H9 (cell line): ENCODE measurements at regions not wholly inside any gene's neighbourhood (a gene's known extent, or its start where the extent isn't known, plus 50 kb on each side); places are given as distances from the start of the nearest gene placed in this dataset.

ENCODE experiments used
- DNase-seq: peaks from one replicate; pipeline ENCODE4 v3.0.0-alpha.2; 2017
- H2AFZ ChIP-seq: one replicate; pipeline ENCODE4 v1.6.1; 2013; ENCODE audit warnings: mild to moderate bottlenecking, low read length, control low read depth, moderate library complexity
- H2AK5ac ChIP-seq: 2 replicates; pipeline ENCODE4 v1.6.1; 2013; ENCODE audit warnings: low read length, control low read depth, mixed read lengths; ENCODE audit not compliant: insufficient read length
- H2BK120ac ChIP-seq: one replicate; pipeline ENCODE4 v1.6.1; 2013; ENCODE audit warnings: low read depth, mild to moderate bottlenecking, low read length, control low read depth, inconsistent platforms; ENCODE audit not compliant: poor library complexity, severe bottlenecking
- H2BK12ac ChIP-seq: 2 replicates; pipeline ENCODE4 v1.6.1; 2013; ENCODE audit warnings: low read length, control low read depth, mixed read lengths, low read depth; ENCODE audit not compliant: insufficient read length
- H2BK15ac ChIP-seq: 2 replicates; pipeline ENCODE4 v1.6.1; 2013; ENCODE audit warnings: low read depth, low read length, control low read depth
- H2BK20ac ChIP-seq: one replicate; pipeline ENCODE4 v1.6.1; 2013; ENCODE audit warnings: low read depth, mild to moderate bottlenecking, low read length, control low read depth, inconsistent platforms; ENCODE audit not compliant: poor library complexity, severe bottlenecking
- H2BK5ac ChIP-seq: 2 replicates; pipeline ENCODE4 v1.6.1; 2013; ENCODE audit warnings: low read length, control low read depth, mixed read lengths; ENCODE audit not compliant: insufficient read length
- H3K14ac ChIP-seq: 2 replicates; pipeline ENCODE4 v1.6.1; 2013; ENCODE audit warnings: low read length, control low read depth; ENCODE audit not compliant: insufficient read depth
- H3K18ac ChIP-seq: 2 replicates; pipeline ENCODE4 v1.6.1; 2013; ENCODE audit warnings: low read depth, mild to moderate bottlenecking, mixed read lengths, low read length, control low read depth; ENCODE audit not compliant: insufficient read length
- H3K23ac ChIP-seq: 2 replicates; pipeline ENCODE4 v1.6.1; 2013; ENCODE audit warnings: low read length, control low read depth, mixed read lengths, low read depth; ENCODE audit not compliant: insufficient read length
- H3K23me2 ChIP-seq: 2 replicates; pipeline ENCODE4 v1.6.1; 2013; ENCODE audit warnings: low read depth, mild to moderate bottlenecking, mixed read lengths, low read length, control low read depth; ENCODE audit not compliant: insufficient read length, poor library complexity, severe bottlenecking
- H3K27ac ChIP-seq: 2 replicates; pipeline ENCODE4 v1.5.1; 2013; ENCODE audit warnings: low read length, control low read depth, mixed read lengths, low read depth; ENCODE audit not compliant: insufficient read length
- H3K27me3 ChIP-seq: 2 replicates; pipeline ENCODE4 v1.6.1; 2013; ENCODE audit warnings: low read length, control low read depth, inconsistent platforms; ENCODE audit not compliant: insufficient read depth
- H3K4ac ChIP-seq: 2 replicates; pipeline ENCODE4 v1.6.1; 2013; ENCODE audit warnings: low read depth, mild to moderate bottlenecking, control low read depth, inconsistent platforms, low read length, moderate library complexity
- H3K4me1 ChIP-seq: 2 replicates; pipeline ENCODE4 v1.6.1; 2013; ENCODE audit warnings: low read length, control low read depth, inconsistent platforms; ENCODE audit not compliant: insufficient read depth
- H3K4me2 ChIP-seq: 2 replicates; pipeline ENCODE4 v1.6.1; 2013; ENCODE audit warnings: low read length, control low read depth, mixed read lengths; ENCODE audit not compliant: insufficient read length, insufficient read depth
- H3K56ac ChIP-seq: 2 replicates; pipeline ENCODE4 v1.6.1; 2013; ENCODE audit warnings: low read depth, mild to moderate bottlenecking, mixed read lengths, low read length, control low read depth; ENCODE audit not compliant: insufficient read length
- H3K79me1 ChIP-seq: 2 replicates; pipeline ENCODE4 v1.6.1; 2013; ENCODE audit warnings: low read depth, mild to moderate bottlenecking, moderate library complexity, low read length, control low read depth, inconsistent platforms; ENCODE audit not compliant: insufficient read depth, poor library complexity, severe bottlenecking
- H3K79me2 ChIP-seq: 2 replicates; pipeline ENCODE4 v1.6.1; 2013; ENCODE audit warnings: low read length, control low read depth, inconsistent platforms; ENCODE audit not compliant: insufficient read depth
- H3K9ac ChIP-seq: 2 replicates; pipeline ENCODE4 v1.6.1; 2013; ENCODE audit warnings: low read length, control low read depth, mixed read lengths; ENCODE audit not compliant: insufficient read length; ENCODE audit errors: extremely low read depth
- H3K9me3 ChIP-seq: one replicate; pipeline ENCODE4 v1.6.1; 2013; ENCODE audit warnings: low read depth, low read length, inconsistent platforms; ENCODE audit not compliant: control insufficient read depth
- H3T11ph ChIP-seq: one replicate; pipeline ENCODE4 v1.6.1; 2013; ENCODE audit warnings: mild to moderate bottlenecking, low read length, control low read depth, inconsistent platforms
- H4K20me1 ChIP-seq: one replicate; pipeline ENCODE4 v1.6.1; 2013; ENCODE audit not compliant: control insufficient read depth, insufficient read length, insufficient read depth
- H4K5ac ChIP-seq: 2 replicates; pipeline ENCODE4 v1.6.1; 2013; ENCODE audit warnings: low read depth, mild to moderate bottlenecking, mixed read lengths, low read length, control low read depth; ENCODE audit not compliant: insufficient read length
- H4K8ac ChIP-seq: replicated peaks from 2 replicates; pipeline ENCODE4 v1.6.1; 2013; ENCODE audit warnings: low read length, control low read depth, mixed read lengths, low read depth; ENCODE audit not compliant: insufficient read length
- H4K91ac ChIP-seq: 2 replicates; pipeline ENCODE4 v1.6.1; 2013; ENCODE audit warnings: low read depth, mild to moderate bottlenecking, moderate library complexity, mixed read lengths, low read length, control low read depth; ENCODE audit not compliant: insufficient read length
- H3K27ac Mint-ChIP-seq, 3 experiments: 2 replicates in 2 of 3; 3 replicates in 1 of 3; pipeline ENCODE4 v1.8.0; 2020 to 2021; ENCODE audit warnings: mixed read lengths in 3 of 3, mild to moderate bottlenecking in 1 of 3, moderate library complexity in 1 of 3
- H3K27me3 Mint-ChIP-seq: 2 replicates; pipeline ENCODE4 v1.8.0; 2021; ENCODE audit warnings: low read depth, mild to moderate bottlenecking, moderate library complexity, mixed read lengths
- H3K36me3 Mint-ChIP-seq, 3 experiments: 2 replicates in 2 of 3; 3 replicates in 1 of 3; pipeline ENCODE4 v1.8.0; 2020 to 2021; ENCODE audit warnings: low read depth in 3 of 3, mixed read lengths in 3 of 3; ENCODE audit not compliant: insufficient read depth in 1 of 3
- H3K4me1 Mint-ChIP-seq, 2 experiments: 2 replicates each; pipeline ENCODE4 v1.8.0; 2020; ENCODE audit warnings: mixed read lengths in 2 of 2
- H3K4me3 Mint-ChIP-seq, 2 experiments: 2 replicates in 1 of 2; 3 replicates in 1 of 2; pipeline ENCODE4 v1.8.0; 2020 to 2021; ENCODE audit warnings: mild to moderate bottlenecking in 2 of 2, mixed read lengths in 2 of 2, moderate library complexity in 1 of 2
- H3K9me3 Mint-ChIP-seq, 2 experiments: 2 replicates in 1 of 2; 3 replicates in 1 of 2; pipeline ENCODE4 v1.8.0; 2020; ENCODE audit warnings: mild to moderate bottlenecking in 2 of 2, mixed read lengths in 2 of 2, moderate library complexity in 1 of 2
- WGBS: extraction: QIAGEN DNeasy Blood & Tissue Kit; methylation state at CpG from one replicate; pipeline ENCODE4 v1.1.7; 2013; ENCODE audit warnings: missing lambda C conversion rate, low lambda C conversion rate, mixed read lengths; ENCODE audit not compliant: insufficient read length; ENCODE audit errors: extremely low coverage; 5-methylcytosine and 5-hydroxymethylcytosine counted together
- TF ChIP-seq, protein P1 (sequence below): fragments of 200-600 bp; sonication (generic); conservative IDR thresholded peaks from 3 replicates; pipeline ENCODE4 v1.8.0; 2021; ENCODE audit warnings: antibody characterized with exemption, mild to moderate bottlenecking

- Mint-ChIP-seq H3K36me3 (no peaks in the 10 kb centered on the region), H3K4me3 (no peak overlapping the region), H3K4me1 (peaks cover 0 to 4% of the 10 kb centered on the region in 2 experiments; a peak in 3 of 4 replicates), H3K27ac (no peak overlapping the region), H3K9me3 (no peaks in the 10 kb centered on the region), H3K27me3 (peaks cover 60% of the 10 kb centered on the region)
- no peaks in the 10 kb centered on the region for H3K79me2 ChIP-seq
- no peak overlapping the region for H3K56ac ChIP-seq
- H4K91ac ChIP-seq = no peak overlapping the region
- no peak overlapping the region for H2AFZ ChIP-seq
- H2BK12ac ChIP-seq = no peak overlapping the region
- no peak overlapping the region for H3K14ac ChIP-seq
- no peaks in the 10 kb centered on the region for H3K9me3 ChIP-seq
- H4K8ac ChIP-seq = no peak overlapping the region
- no peak overlapping the region for H3K4me2 ChIP-seq
- no peak overlapping the region for H3K27ac ChIP-seq
- no peaks in the 10 kb centered on the region for H3K79me1 ChIP-seq
- H3K27me3 ChIP-seq = 0 out of 2 replicates have a peak, but pooled peaks cover 3% of the 10 kb centered on the region
- no peaks in the 10 kb centered on the region for H3K4me1 ChIP-seq
- no peak overlapping the region for H3K23ac ChIP-seq
- no peak overlapping the region for H3T11ph ChIP-seq
- WGBS = no CpG with 5 or more reads among the region's 2 CpGs
- H2BK5ac ChIP-seq = no peak overlapping the region
- H4K5ac ChIP-seq = no peak overlapping the region
- no peak overlapping the region for H3K9ac ChIP-seq
- no peak overlapping the region for H3K18ac ChIP-seq
- no peak overlapping the region for H2AK5ac ChIP-seq
- H3K4ac ChIP-seq = no peak overlapping the region
- no peaks in the 10 kb centered on the region for H3K23me2 ChIP-seq
- no peak overlapping the region for H2BK120ac ChIP-seq
- H4K20me1 ChIP-seq = no peaks in the 10 kb centered on the region
- TF ChIP-seq, protein P1, sequence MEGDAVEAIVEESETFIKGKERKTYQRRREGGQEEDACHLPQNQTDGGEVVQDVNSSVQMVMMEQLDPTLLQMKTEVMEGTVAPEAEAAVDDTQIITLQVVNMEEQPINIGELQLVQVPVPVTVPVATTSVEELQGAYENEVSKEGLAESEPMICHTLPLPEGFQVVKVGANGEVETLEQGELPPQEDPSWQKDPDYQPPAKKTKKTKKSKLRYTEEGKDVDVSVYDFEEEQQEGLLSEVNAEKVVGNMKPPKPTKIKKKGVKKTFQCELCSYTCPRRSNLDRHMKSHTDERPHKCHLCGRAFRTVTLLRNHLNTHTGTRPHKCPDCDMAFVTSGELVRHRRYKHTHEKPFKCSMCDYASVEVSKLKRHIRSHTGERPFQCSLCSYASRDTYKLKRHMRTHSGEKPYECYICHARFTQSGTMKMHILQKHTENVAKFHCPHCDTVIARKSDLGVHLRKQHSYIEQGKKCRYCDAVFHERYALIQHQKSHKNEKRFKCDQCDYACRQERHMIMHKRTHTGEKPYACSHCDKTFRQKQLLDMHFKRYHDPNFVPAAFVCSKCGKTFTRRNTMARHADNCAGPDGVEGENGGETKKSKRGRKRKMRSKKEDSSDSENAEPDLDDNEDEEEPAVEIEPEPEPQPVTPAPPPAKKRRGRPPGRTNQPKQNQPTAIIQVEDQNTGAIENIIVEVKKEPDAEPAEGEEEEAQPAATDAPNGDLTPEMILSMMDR = no peak
- no peak overlapping the region for H2BK15ac ChIP-seq
- DNase-seq = no peak
- no peak overlapping the region for H2BK20ac ChIP-seq
These were observed 248.7 kb downstream of the TFCP2L1 start for GRCh38 chr2:121036226-121036692.
